Islet of Langerhans (tissue), 1 donor: ENCODE measurements at regions not wholly inside any gene's neighbourhood (a gene's known extent, or its start where the extent isn't known, plus 50 kb on each side); places are given as distances from the start of the nearest gene placed in this dataset.
"Not testable (repeated sequence)": the region's sequence is repeated elsewhere in the genome, so short reads cannot be mapped to it uniquely, and the experiment has no call there.

Experiments used
- FAIRE-seq: peaks from one replicate; lab custom pipeline; 2011; peaks lifted over from hg19 to GRCh38; lab: Jason Lieb, UNC

- no peak for FAIRE-seq
Observed at GRCh38 chr13:31518645-31519044, 220.7 kb upstream of the RXFP2 start.

GRCh38 chr13:31521435-31521834 lies 217.9 kb upstream of the RXFP2 start:
- no peak for FAIRE-seq

- no peak for FAIRE-seq
Observed at GRCh38 chr13:31522396-31522795, 216.9 kb upstream of the RXFP2 start.

GRCh38 chr13:31528176-31528575 lies 211.2 kb upstream of the RXFP2 start:
- FAIRE-seq = no peak

GRCh38 chr13:31528758-31529157 lies 210.6 kb upstream of the RXFP2 start:
- FAIRE-seq = no peak

- FAIRE-seq = no peak
Observed at GRCh38 chr13:31530922-31531321, 208.4 kb upstream of the RXFP2 start.

- FAIRE-seq = no peak
Observed at GRCh38 chr13:31537052-31537451, 202.3 kb upstream of the RXFP2 start.

- no peak for FAIRE-seq
Observed at GRCh38 chr13:31538067-31539042, 201.0 kb upstream of the RXFP2 start.

GRCh38 chr13:31540281-31540680 lies 199.0 kb upstream of the RXFP2 start:
- FAIRE-seq = no peak

- FAIRE-seq = no peak
Observed at GRCh38 chr13:31543190-31543589, 196.1 kb upstream of the RXFP2 start.

- FAIRE-seq = no peak
Observed at GRCh38 chr13:31545616-31546015, 193.7 kb upstream of the RXFP2 start.

GRCh38 chr13:31556376-31556775 lies 182.9 kb upstream of the RXFP2 start:
- FAIRE-seq = no peak

- FAIRE-seq = not testable (repeated sequence)
Observed at GRCh38 chr13:31584221-31584620, 155.1 kb upstream of the RXFP2 start.

GRCh38 chr13:31587698-31588266 lies 151.5 kb upstream of the RXFP2 start:
- FAIRE-seq = no peak

GRCh38 chr13:31588316-31588715 lies 151.0 kb upstream of the RXFP2 start:
- no peak for FAIRE-seq

GRCh38 chr13:31588893-31589292 lies 150.4 kb upstream of the RXFP2 start:
- no peak for FAIRE-seq

- no peak for FAIRE-seq
Observed at GRCh38 chr13:31591642-31592233, 147.6 kb upstream of the RXFP2 start.

- FAIRE-seq = no peak
Observed at GRCh38 chr13:31594056-31594455, 145.3 kb upstream of the RXFP2 start.

GRCh38 chr13:31595563-31595962 lies 143.8 kb upstream of the RXFP2 start:
- no peak for FAIRE-seq

- FAIRE-seq = no peak
Observed at GRCh38 chr13:31598990-31599389, 140.3 kb upstream of the RXFP2 start.

GRCh38 chr13:31605076-31605860 lies 134.1 kb upstream of the RXFP2 start:
- no peak for FAIRE-seq

GRCh38 chr13:31607531-31607930 lies 131.8 kb upstream of the RXFP2 start:
- FAIRE-seq = not testable (repeated sequence)
